Body of pancreas (tissue), 4 donors: ENCODE measurements at regions not wholly inside any gene's neighbourhood (a gene's known extent, or its start where the extent isn't known, plus 50 kb on each side); places are given as distances from the start of the nearest gene placed in this dataset.

Experiments
- ATAC-seq: fragments of 150-250 bp; one replicate; pipeline ENCODE4 v1.9.1; 2016
- DNase-seq, 4 donors: peaks; one replicate each; pipeline ENCODE4 v3.0.0-alpha.2; 2019
- H3K27ac ChIP-seq, 4 donors: fragments of 200-600 bp; sonication (generic); 1 replicate in 3 of 4; 2 replicates in 1 of 4; pipeline versions ENCODE4 v1.5.1 to v1.6.1; 2016 to 2019; ENCODE audit warnings: mild to moderate bottlenecking in 1 of 4, mixed read lengths in 1 of 4, moderate library complexity in 1 of 4
- H3K27me3 ChIP-seq, 2 donors: fragments of 200-600 bp; sonication (generic); one replicate each; pipeline ENCODE4 v1.6.0; 2016; ENCODE audit warnings: mild to moderate bottlenecking in 1 of 2
- H3K36me3 ChIP-seq, 2 donors: fragments of 200-600 bp; sonication (generic); replicated peaks in 1 of 2; 2 replicates each; pipeline ENCODE4 v1.5.1; 2016; ENCODE audit warnings: low read depth in 2 of 2; ENCODE audit not compliant: insufficient read depth in 1 of 2
- H3K4me1 ChIP-seq: fragments of 200-600 bp; sonication (generic); one replicate; pipeline ENCODE4 v1.6.0; 2016
- H3K4me3 ChIP-seq, 2 donors: fragments of 200-600 bp; sonication (generic); 1 replicate in 1 of 2; 2 replicates in 1 of 2; pipeline ENCODE4 v1.5.1; 2016 to 2019
- H3K9me3 ChIP-seq, 3 donors: fragments of 200-600 bp; sonication (generic); 1 replicate in 2 of 3; 2 replicates in 1 of 3; pipeline ENCODE4 v1.5.1; 2016
- CTCF ChIP-seq, 7 experiments: fragments of 450-650 bp in 4 of 7; fragments of 200-600 bp in 3 of 7; sonication (generic) in 3 of 7; IDR thresholded peaks; one replicate each; pipeline ENCODE4 v1.5.1; 2016 to 2019; ENCODE audit warnings: antibody characterized with exemption in 7 of 7
- POLR2A ChIP-seq, 3 donors: fragments of 450-650 bp; IDR thresholded peaks; one replicate each; pipeline ENCODE4 v1.6.1; 2016; ENCODE audit warnings: antibody characterized with exemption in 3 of 3, mild to moderate bottlenecking in 2 of 3
- WGBS, 2 donors: methylation state at CpG; one replicate each; pipeline ENCODE4 v1.1.5; 2017; 5-methylcytosine and 5-hydroxymethylcytosine counted together
- intact Hi-C: fragments of 100-400 bp; cut with DNase I; formaldehyde crosslinking; loops from one replicate; pipeline ENCODE4 v1.15.1; 2023

GRCh38 chr2:19736191-19736831 lies 165.5 kb downstream of the TTC32 start:
- no peak overlapping the region for H3K4me3 ChIP-seq
- intact Hi-C loops = no loop called here
- ATAC-seq (no peak), DNase-seq (no peak)
- no peaks in the 10 kb centered on the region for H3K9me3 ChIP-seq
- no peak overlapping the region for H3K27ac ChIP-seq
- no peaks in the 10 kb centered on the region for H3K36me3 ChIP-seq
- no peaks in the 10 kb centered on the region for H3K27me3 ChIP-seq
- TF ChIP-seq CTCF (IDR thresholded peaks at IDR 0.05) (no peak), POLR2A (IDR thresholded peaks at IDR 0.05) (no peak)
- WGBS, 2 donors = 75 to 76% methylated on average over 9 to 10 of the region's 10 CpGs
- no peaks in the 10 kb centered on the region for H3K4me1 ChIP-seq

- DNase-seq (no peak), ATAC-seq (no peak)
- Histone ChIP-seq H3K4me1 (no peaks in the 10 kb centered on the region), H3K27me3 (no peaks in the 10 kb centered on the region), H3K27ac (no peak overlapping the region), H3K4me3 (no peak overlapping the region), H3K36me3 (no peaks in the 10 kb centered on the region), H3K9me3 (no peaks in the 10 kb centered on the region)
- intact Hi-C loops = no loop called here
- 52 to 58% methylated on average over 3 of the region's 3 CpGs for WGBS, 2 donors
- TF ChIP-seq CTCF (IDR thresholded peaks at IDR 0.05) = no peak
- no peak for TF ChIP-seq POLR2A (IDR thresholded peaks at IDR 0.05)
Measured at GRCh38 chr2:19733951-19734425, 167.8 kb downstream of the TTC32 start.

- no peak for ATAC-seq
- no peak overlapping the region for H3K27ac ChIP-seq
- H3K9me3 ChIP-seq = no peaks in the 10 kb centered on the region
- no peaks in the 10 kb centered on the region for H3K27me3 ChIP-seq
- DNase-seq = no peak
- TF ChIP-seq POLR2A (IDR thresholded peaks at IDR 0.05) (no peak), CTCF (IDR thresholded peaks at IDR 0.05) (no peak)
- 90 to 97% methylated on average over 4 of the region's 4 CpGs for WGBS, 2 donors
- no peak overlapping the region for H3K4me3 ChIP-seq
- intact Hi-C loops = no loop called here
- no peaks in the 10 kb centered on the region for H3K4me1 ChIP-seq
- H3K36me3 ChIP-seq = no peaks in the 10 kb centered on the region
Measured at GRCh38 chr2:19733390-19733789, 168.4 kb downstream of the TTC32 start.

GRCh38 chr2:19732255-19732654 lies 169.5 kb downstream of the TTC32 start:
- no peak for TF ChIP-seq CTCF (IDR thresholded peaks at IDR 0.05)
- no peak for TF ChIP-seq POLR2A (IDR thresholded peaks at IDR 0.05)
- WGBS, 2 donors = 83% methylated on average over 2 of the region's 2 CpGs
- H3K9me3 ChIP-seq = no peaks in the 10 kb centered on the region
- no peaks in the 10 kb centered on the region for H3K4me1 ChIP-seq
- no peaks in the 10 kb centered on the region for H3K27me3 ChIP-seq
- no peak overlapping the region for H3K27ac ChIP-seq
- ATAC-seq (no peak), DNase-seq (no peak)
- intact Hi-C loops = no loop called here
- no peaks in the 10 kb centered on the region for H3K36me3 ChIP-seq
- no peak overlapping the region for H3K4me3 ChIP-seq

GRCh38 chr2:19731515-19731914 lies 170.3 kb downstream of the TTC32 start:
- no peaks in the 10 kb centered on the region for H3K9me3 ChIP-seq
- WGBS, 2 donors = 79 to 86% methylated on average over 2 of the region's 2 CpGs
- H3K36me3 ChIP-seq = no peaks in the 10 kb centered on the region
- no peak overlapping the region for H3K4me3 ChIP-seq
- ATAC-seq (no peak), DNase-seq (no peak)
- intact Hi-C loops = no loop called here
- no peak overlapping the region for H3K27ac ChIP-seq
- TF ChIP-seq POLR2A (IDR thresholded peaks at IDR 0.05) = no peak
- no peak for TF ChIP-seq CTCF (IDR thresholded peaks at IDR 0.05)
- no peaks in the 10 kb centered on the region for H3K4me1 ChIP-seq
- H3K27me3 ChIP-seq = no peaks in the 10 kb centered on the region
